Activated T-cell treated with anti-CD3 and anti-CD28 coated beads for 24 hours (primary cell): ENCODE measurements at regions not wholly inside any gene's neighbourhood (a gene's known extent, or its start where the extent isn't known, plus 50 kb on each side); places are given as distances from the start of the nearest gene placed in this dataset.
"Not testable (repeated sequence)": the region's sequence is repeated elsewhere in the genome, so short reads cannot be mapped to it uniquely, and the experiment has no call there.

Experiments
- DNase-seq: peaks from one replicate; pipeline ENCODE4 v3.0.0-alpha.2; 2020; ENCODE audit warnings: low read depth

- no peak for DNase-seq
These were observed 544.3 kb upstream of the MIR17HG start for GRCh38 chr13:90803210-90803609.

- no peak for DNase-seq
These were observed 541.4 kb upstream of the MIR17HG start for GRCh38 chr13:90806016-90806615.

GRCh38 chr13:90806892-90807291, 540.6 kb upstream of the MIR17HG start:
- no peak for DNase-seq

- no peak for DNase-seq
These were observed 538.6 kb upstream of the MIR17HG start for GRCh38 chr13:90808838-90809237.

- no peak for DNase-seq
These were observed 523.5 kb upstream of the MIR17HG start for GRCh38 chr13:90824032-90824431.

- DNase-seq = no peak
These were observed 520.8 kb upstream of the MIR17HG start for GRCh38 chr13:90826688-90827087.

- no peak for DNase-seq
These were observed 516.7 kb upstream of the MIR17HG start for GRCh38 chr13:90830782-90831181.

- DNase-seq = no peak
These were observed 513.5 kb upstream of the MIR17HG start for GRCh38 chr13:90833951-90834350.

- no peak for DNase-seq
These were observed 512.8 kb upstream of the MIR17HG start for GRCh38 chr13:90834700-90835099.

GRCh38 chr13:90835826-90836225, 511.7 kb upstream of the MIR17HG start:
- DNase-seq = no peak

GRCh38 chr13:90838317-90838960, 509.0 kb upstream of the MIR17HG start:
- no peak for DNase-seq

GRCh38 chr13:90839061-90839460, 508.4 kb upstream of the MIR17HG start:
- DNase-seq = no peak

- DNase-seq = no peak
These were observed 500.6 kb upstream of the MIR17HG start for GRCh38 chr13:90846936-90847335.

- not testable (repeated sequence) for DNase-seq
These were observed 493.8 kb upstream of the MIR17HG start for GRCh38 chr13:90853666-90854065.

- no peak for DNase-seq
These were observed 489.6 kb upstream of the MIR17HG start for GRCh38 chr13:90857921-90858320.

GRCh38 chr13:90866006-90866405, 481.5 kb upstream of the MIR17HG start:
- DNase-seq = no peak

GRCh38 chr13:90867336-90867683, 480.2 kb upstream of the MIR17HG start:
- DNase-seq = peak; percentile 3

GRCh38 chr13:90868321-90868920, 479.1 kb upstream of the MIR17HG start:
- no peak for DNase-seq

- DNase-seq = no peak
These were observed 477.9 kb upstream of the MIR17HG start for GRCh38 chr13:90869580-90869979.

GRCh38 chr13:90872491-90873025, 474.9 kb upstream of the MIR17HG start:
- DNase-seq = no peak

GRCh38 chr13:90880790-90881189, 466.7 kb upstream of the MIR17HG start:
- DNase-seq = no peak

GRCh38 chr13:90882551-90882950, 464.9 kb upstream of the MIR17HG start:
- no peak for DNase-seq

GRCh38 chr13:90883592-90883991, 463.9 kb upstream of the MIR17HG start:
- no peak for DNase-seq

GRCh38 chr13:90884066-90884465, 463.4 kb upstream of the MIR17HG start:
- DNase-seq = no peak
